Osteocyte (in vitro differentiated cells): ENCODE measurements at regions not wholly inside any gene's neighbourhood (a gene's known extent, or its start where the extent isn't known, plus 50 kb on each side); places are given as distances from the start of the nearest gene placed in this dataset.

Experiments used
- DNase-seq: peaks from one replicate; pipeline ENCODE4 v3.0.0; 2021; ENCODE audit warnings: mixed read lengths; ENCODE audit not compliant: unreplicated experiment; ENCODE audit errors: extremely low spot score
- H3K27ac Mint-ChIP-seq: one replicate; pipeline ENCODE4 v1.8.0; 2021; ENCODE audit warnings: mild to moderate bottlenecking, mixed read lengths; ENCODE audit not compliant: unreplicated experiment
- H3K27me3 Mint-ChIP-seq: one replicate; pipeline ENCODE4 v1.8.0; 2021; ENCODE audit warnings: mixed read lengths; ENCODE audit not compliant: unreplicated experiment
- H3K36me3 Mint-ChIP-seq: one replicate; pipeline ENCODE4 v1.8.0; 2021; ENCODE audit warnings: mixed read lengths; ENCODE audit not compliant: unreplicated experiment
- H3K4me1 Mint-ChIP-seq: one replicate; pipeline ENCODE4 v1.8.0; 2021; ENCODE audit warnings: mixed read lengths; ENCODE audit not compliant: unreplicated experiment
- H3K4me3 Mint-ChIP-seq: one replicate; pipeline ENCODE4 v1.8.0; 2021; ENCODE audit warnings: mild to moderate bottlenecking, moderate library complexity, mixed read lengths; ENCODE audit not compliant: unreplicated experiment
- H3K9me3 Mint-ChIP-seq: one replicate; pipeline ENCODE4 v1.8.0; 2021; ENCODE audit warnings: mixed read lengths; ENCODE audit not compliant: unreplicated experiment
- CTCF ChIP-seq: fragments of 200-600 bp; sonication (generic); IDR thresholded peaks from 2 replicates; pipeline ENCODE4 v1.5.0; 2021; ENCODE audit warnings: antibody characterized with exemption, mild to moderate bottlenecking, moderate library complexity

- Mint-ChIP-seq H3K27me3 (peaks cover 11% of the 10 kb centered on the region), H3K4me3 (no peak overlapping the region), H3K27ac (no peak overlapping the region), H3K36me3 (no peaks in the 10 kb centered on the region), H3K9me3 (no peaks in the 10 kb centered on the region), H3K4me1 (no peaks in the 10 kb centered on the region)
- no peak for DNase-seq
- no peak for TF ChIP-seq CTCF
Observed at GRCh38 chr13:37925878-37926473, 56.4 kb upstream of the TRPC4 start.

GRCh38 chr13:37923236-37923635 lies 53.7 kb upstream of the TRPC4 start:
- TF ChIP-seq CTCF: no peak
- Mint-ChIP-seq H3K27me3 (no peaks in the 10 kb centered on the region), H3K9me3 (no peaks in the 10 kb centered on the region), H3K36me3 (no peaks in the 10 kb centered on the region), H3K4me3 (no peak overlapping the region), H3K4me1 (peaks cover 2% of the 10 kb centered on the region), H3K27ac (no peak overlapping the region)
- DNase-seq: no peak

GRCh38 chr13:37919329-37919880 lies 49.8 kb upstream of the TRPC4 start:
- no peak for TF ChIP-seq CTCF
- H3K27me3 Mint-ChIP-seq: no peaks in the 10 kb centered on the region
- no peak for DNase-seq
- no peaks in the 10 kb centered on the region for H3K36me3 Mint-ChIP-seq
- H3K27ac Mint-ChIP-seq: no peak overlapping the region
- peaks cover 9% of the 10 kb centered on the region for H3K9me3 Mint-ChIP-seq
- H3K4me1 Mint-ChIP-seq: peaks cover 9% of the 10 kb centered on the region
- no peak overlapping the region for H3K4me3 Mint-ChIP-seq
